Lower leg skin (tissue), 4 donors: ENCODE measurements at regions not wholly inside any gene's neighbourhood (a gene's known extent, or its start where the extent isn't known, plus 50 kb on each side); places are given as distances from the start of the nearest gene placed in this dataset.

Experiments used
- DNase-seq, 2 donors: peaks; one replicate each; pipeline ENCODE4 v3.0.0-alpha.2; 2019; ENCODE audit warnings: low spot score in 2 of 2
- H3K4me3 ChIP-seq: fragments of 200-600 bp; sonication (generic); 2 replicates; pipeline ENCODE4 v1.5.1; 2017; ENCODE audit warnings: mild to moderate bottlenecking, low read depth; ENCODE audit not compliant: poor library complexity, severe bottlenecking
- POLR2A ChIP-seq, 2 donors: fragments of 450-650 bp; IDR thresholded peaks; one replicate each; pipeline ENCODE4 v1.6.1; 2016 to 2017; ENCODE audit warnings: antibody characterized with exemption in 2 of 2, mild to moderate bottlenecking in 1 of 2, moderate library complexity in 1 of 2
- WGBS, 2 donors: methylation state at CpG; one replicate each; pipeline ENCODE4 v1.1.5; 2018; 5-methylcytosine and 5-hydroxymethylcytosine counted together
- intact Hi-C: fragments of 100-400 bp; cut with DNase I; formaldehyde crosslinking; loops from one replicate; pipeline ENCODE4 v1.15.0; 2023; ENCODE audit warnings: low total_unique reads
- TF ChIP-seq, protein P1 (sequence below), 3 donors: fragments of 450-650 bp; IDR thresholded peaks; one replicate each; pipeline ENCODE4 v1.5.1; 2016; ENCODE audit warnings: antibody characterized with exemption in 3 of 3, mild to moderate bottlenecking in 3 of 3, moderate library complexity in 2 of 3

DNA sequence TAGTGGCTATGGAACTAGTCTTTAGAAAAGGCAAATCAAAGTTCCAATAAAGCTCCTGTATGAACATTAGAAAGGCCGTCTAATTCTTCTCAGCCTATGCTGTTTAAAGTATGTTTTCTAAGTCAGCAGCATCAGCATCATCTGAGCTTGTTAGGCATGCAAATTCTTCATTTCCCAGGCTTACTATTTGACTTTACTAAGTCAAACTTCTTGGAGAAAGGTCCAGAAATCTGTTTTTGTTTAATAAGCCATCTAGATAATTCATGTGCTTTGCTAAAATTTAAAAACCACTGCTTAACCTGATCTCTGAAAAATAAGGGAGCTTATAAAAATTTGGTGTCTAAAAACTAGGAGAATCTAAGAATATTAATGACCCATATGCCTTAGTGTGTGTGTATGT lies 200.2 kb upstream of the SGCD start:
- DNase-seq, result no peak
- 55 to 69% methylated on average over 1 of the region's 1 CpG for WGBS, 2 donors
- no peak for TF ChIP-seq POLR2A (IDR thresholded peaks at IDR 0.05)
- TF ChIP-seq, protein P1, sequence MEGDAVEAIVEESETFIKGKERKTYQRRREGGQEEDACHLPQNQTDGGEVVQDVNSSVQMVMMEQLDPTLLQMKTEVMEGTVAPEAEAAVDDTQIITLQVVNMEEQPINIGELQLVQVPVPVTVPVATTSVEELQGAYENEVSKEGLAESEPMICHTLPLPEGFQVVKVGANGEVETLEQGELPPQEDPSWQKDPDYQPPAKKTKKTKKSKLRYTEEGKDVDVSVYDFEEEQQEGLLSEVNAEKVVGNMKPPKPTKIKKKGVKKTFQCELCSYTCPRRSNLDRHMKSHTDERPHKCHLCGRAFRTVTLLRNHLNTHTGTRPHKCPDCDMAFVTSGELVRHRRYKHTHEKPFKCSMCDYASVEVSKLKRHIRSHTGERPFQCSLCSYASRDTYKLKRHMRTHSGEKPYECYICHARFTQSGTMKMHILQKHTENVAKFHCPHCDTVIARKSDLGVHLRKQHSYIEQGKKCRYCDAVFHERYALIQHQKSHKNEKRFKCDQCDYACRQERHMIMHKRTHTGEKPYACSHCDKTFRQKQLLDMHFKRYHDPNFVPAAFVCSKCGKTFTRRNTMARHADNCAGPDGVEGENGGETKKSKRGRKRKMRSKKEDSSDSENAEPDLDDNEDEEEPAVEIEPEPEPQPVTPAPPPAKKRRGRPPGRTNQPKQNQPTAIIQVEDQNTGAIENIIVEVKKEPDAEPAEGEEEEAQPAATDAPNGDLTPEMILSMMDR (IDR thresholded peaks at IDR 0.05), result no peak
- intact Hi-C loops, result no loop called here
- H3K4me3 ChIP-seq, result no peak overlapping the region

DNA sequence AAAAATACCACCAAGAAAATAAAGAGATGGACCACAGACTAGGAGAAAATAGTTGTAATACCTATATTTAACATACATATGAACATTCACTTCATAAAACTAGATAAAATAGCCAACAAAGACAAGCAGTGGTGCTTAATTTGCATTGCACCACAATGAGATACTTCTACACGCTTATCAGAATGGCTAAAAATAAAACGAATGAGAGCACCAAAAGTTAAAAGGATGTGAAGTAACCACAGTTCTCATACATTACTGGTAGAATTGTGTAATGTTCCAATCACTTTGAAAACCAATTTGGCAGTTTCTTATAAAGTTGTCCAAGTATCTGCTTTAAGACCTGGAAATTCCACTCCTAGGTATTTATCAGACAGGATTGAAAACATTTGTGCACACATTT lies 198.9 kb upstream of the SGCD start:
- intact Hi-C loops, result no loop called here
- H3K4me3 ChIP-seq, result no peak overlapping the region
- WGBS, 2 donors, result 61 to 71% methylated on average over 2 of the region's 2 CpGs
- TF ChIP-seq, protein P1 (IDR thresholded peaks at IDR 0.05), result no peak
- TF ChIP-seq POLR2A (IDR thresholded peaks at IDR 0.05), result no peak
- DNase-seq, result no peak

DNA sequence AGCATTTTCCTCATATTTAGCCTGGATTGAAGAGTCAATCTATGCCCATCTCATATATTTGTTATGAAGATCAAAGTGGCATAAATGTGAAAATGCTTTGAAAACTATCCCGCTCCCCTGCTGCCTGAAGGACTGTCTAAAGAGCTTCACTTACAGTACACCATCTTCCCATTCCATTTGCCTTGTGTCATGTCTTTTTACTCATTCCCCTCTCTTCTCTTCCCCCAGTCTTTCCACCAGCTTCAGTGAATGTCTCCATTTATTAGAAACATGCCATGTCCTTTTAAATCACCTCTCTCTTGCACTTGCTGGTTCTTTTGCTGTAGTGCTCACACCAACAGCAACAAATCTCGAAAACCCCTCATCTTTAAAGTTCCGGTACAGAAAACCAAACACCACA lies 192.7 kb upstream of the SGCD start:
- no peak overlapping the region for H3K4me3 ChIP-seq
- WGBS, 2 donors, result 96 to 98% methylated on average over 3 of the region's 3 CpGs
- intact Hi-C loops, result no loop called here
- TF ChIP-seq, protein P1 (IDR thresholded peaks at IDR 0.05), result no peak
- TF ChIP-seq POLR2A (IDR thresholded peaks at IDR 0.05), result no peak
- DNase-seq, result no peak

DNA sequence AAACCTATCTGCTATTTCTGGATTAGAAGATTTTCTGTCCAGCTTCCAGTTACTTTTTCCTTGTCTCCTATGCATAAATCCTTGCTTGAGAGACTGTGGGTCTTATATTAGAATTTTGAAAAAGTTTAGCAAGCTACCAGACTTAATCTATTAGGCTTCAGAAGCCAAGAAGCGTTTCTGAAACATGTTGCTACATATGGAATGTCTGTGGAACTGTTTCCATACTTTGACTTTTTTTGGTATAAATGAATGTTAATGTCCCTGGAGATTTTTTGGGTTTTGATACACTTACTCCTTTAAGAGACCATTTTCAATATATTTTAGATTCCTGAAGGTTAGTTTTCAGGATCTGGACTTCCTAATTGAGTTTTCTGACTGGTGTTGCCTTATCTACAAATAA lies 191.4 kb upstream of the SGCD start:
- 57 to 68% methylated on average over 1 of the region's 1 CpG for WGBS, 2 donors
- DNase-seq, result no peak
- intact Hi-C loops, result no loop called here
- TF ChIP-seq POLR2A (IDR thresholded peaks at IDR 0.05), result no peak
- TF ChIP-seq, protein P1 (IDR thresholded peaks at IDR 0.05), result no peak
- H3K4me3 ChIP-seq, result no peak overlapping the region

DNA sequence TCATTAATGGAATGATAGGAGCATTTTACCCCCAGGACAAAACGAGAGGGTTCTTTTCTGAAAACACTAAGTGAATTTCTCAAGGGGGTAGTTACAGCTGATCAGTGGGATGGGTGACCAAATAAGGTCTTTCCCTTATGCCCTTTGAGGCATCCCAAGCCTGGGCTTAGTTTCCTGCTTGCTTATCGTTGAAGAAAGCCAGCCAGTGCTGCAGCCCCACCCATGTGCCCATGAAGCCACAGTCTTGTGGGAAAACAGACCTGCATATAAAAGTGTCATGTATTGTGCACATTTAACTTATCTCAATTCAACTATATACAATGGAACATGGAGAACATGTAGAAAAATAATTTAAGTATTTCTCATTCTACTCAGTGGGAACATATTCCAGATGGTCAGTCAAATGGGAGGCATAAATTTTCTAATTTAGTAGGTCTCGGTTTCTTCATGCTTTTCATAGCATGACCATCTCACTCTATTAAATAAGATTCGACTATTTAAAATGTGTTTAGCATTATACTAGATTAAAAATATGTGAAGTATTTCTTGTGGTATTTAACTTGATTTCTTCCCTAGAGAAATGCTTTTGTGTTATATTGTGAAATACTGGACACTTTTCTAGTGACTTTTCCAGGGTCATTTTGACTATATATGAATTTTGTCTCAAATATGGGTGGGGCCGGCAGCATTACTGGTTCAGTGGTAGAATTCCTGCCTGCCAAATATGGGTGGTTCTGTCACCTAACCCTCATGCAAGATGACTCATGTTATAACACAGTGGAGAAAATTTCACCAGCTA lies 189.7 kb upstream of the SGCD start:
- 46 to 53% methylated on average over 5 of the region's 5 CpGs for WGBS, 2 donors
- H3K4me3 ChIP-seq, result no peak overlapping the region
- TF ChIP-seq, protein P1 (IDR thresholded peaks at IDR 0.05), result no peak
- no peak for TF ChIP-seq POLR2A (IDR thresholded peaks at IDR 0.05)
- intact Hi-C loops, result no loop called here
- no peak for DNase-seq

DNA sequence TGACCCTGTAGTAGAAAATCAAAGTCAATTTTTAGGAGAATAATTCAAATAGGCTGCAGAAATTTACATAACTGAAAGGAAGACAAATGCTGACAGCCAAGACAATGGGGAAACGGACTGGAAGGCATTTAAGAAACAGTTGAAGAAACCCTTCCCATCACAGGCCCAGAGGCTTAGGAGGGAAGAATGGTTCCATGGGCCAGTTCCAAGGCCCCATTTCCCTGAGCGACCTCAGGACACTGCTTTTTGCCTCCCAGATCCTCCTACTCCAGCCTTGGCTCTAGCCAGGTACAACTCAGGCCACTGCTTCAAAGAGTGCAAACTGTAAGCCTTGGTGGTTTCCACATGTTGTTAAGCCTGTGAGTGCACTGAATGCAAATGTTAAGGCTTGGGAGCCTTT lies 184.1 kb upstream of the SGCD start:
- TF ChIP-seq, protein P1 (IDR thresholded peaks at IDR 0.05), result no peak
- TF ChIP-seq POLR2A (IDR thresholded peaks at IDR 0.05), result no peak
- no peak for DNase-seq
- intact Hi-C loops, result no loop called here
- no peak overlapping the region for H3K4me3 ChIP-seq
- WGBS, 2 donors, result 90 to 94% methylated on average over 2 of the region's 2 CpGs
